OCI-M2 (cell line): ENCODE measurements at regions not wholly inside any gene's neighbourhood (a gene's known extent, or its start where the extent isn't known, plus 50 kb on each side); places are given as distances from the start of the nearest gene placed in this dataset.

ENCODE experiments used
- DNase-seq: peaks from one replicate; lab custom pipeline; 2025; ENCODE audit not compliant: unreplicated experiment; lab: John Stamatoyannopoulos, UW

DNA sequence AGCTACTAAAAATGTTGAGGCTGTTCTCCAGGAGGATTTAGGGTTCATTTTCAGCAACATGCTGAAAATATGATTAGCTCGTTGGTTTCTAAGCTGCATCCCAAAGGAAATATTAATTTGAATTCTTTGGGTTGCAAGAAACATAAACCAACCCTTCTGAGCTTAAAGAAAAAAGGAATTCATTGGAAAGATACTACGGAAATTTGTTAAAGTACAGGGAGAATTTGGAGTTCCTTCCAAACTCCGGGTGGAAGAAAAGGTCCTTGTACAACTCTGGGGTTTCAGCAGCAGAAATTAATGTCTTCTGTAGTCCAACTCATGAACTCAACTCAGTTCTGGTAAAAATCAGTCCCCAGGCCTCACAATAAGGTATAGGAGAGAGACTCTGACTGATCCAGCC, 712.9 kb downstream of the UTRN start:
- DNase-seq, result no peak

GRCh38 chr6:144999127-144999526, 714.0 kb downstream of the UTRN start:
- no peak for DNase-seq

DNA sequence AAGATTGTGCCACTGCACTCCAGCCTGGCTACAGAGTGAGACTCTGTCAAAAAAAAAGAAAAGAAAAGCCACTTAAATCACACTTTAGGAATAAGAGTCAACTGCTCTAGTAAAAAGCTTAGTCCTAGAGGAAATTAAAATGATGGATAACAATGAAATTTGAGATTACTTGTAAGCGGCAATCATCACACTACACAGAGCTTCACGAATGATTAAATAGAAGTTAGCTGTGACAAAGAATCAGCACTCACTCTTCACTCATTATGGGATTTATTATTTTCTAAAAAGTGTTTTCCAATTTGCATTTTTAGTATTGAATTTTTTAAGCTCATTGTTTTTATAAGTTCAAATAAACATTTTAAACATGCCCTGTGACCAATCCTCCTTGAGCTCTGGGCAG, 718.0 kb downstream of the UTRN start:
- DNase-seq, result no peak

DNA sequence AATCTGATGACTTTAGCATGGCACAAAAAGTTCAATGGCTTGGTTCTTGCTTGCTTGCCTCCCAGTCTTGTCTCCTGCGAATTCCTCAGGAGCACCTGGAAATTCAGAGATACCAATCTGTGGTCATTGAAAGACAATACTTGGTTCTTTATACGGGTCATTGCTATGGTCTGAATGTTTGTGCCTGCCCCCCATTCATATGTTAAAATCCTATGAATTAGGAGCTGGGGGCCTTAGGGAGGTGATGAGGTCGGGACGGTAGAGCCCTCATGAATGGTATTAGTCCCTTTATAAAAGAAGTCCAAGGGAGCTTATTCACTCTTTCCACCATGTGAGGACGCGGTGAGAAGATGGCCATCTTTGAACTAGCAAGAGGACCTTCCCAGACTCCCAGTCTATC, 721.8 kb downstream of the UTRN start:
- DNase-seq, result no peak

DNA sequence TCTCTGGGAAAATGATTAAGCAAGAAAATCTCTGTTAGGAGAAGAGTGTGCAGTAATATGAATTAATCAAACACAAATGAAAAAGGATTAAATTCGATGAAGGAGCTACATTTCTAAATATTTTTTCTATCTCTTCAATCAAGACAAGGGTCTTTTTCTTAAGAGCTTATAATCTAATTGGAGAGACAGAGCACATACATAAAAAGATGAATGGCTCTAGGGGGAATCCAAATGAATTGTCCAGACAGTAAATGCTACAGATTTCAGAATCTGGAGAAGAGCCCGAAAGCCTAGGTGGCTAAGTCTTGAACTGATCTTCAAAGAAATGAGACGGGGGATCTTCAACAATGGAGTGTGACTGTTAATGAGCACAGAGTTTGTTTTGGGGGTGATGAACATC, 723.6 kb downstream of the UTRN start:
- no peak for DNase-seq

DNA sequence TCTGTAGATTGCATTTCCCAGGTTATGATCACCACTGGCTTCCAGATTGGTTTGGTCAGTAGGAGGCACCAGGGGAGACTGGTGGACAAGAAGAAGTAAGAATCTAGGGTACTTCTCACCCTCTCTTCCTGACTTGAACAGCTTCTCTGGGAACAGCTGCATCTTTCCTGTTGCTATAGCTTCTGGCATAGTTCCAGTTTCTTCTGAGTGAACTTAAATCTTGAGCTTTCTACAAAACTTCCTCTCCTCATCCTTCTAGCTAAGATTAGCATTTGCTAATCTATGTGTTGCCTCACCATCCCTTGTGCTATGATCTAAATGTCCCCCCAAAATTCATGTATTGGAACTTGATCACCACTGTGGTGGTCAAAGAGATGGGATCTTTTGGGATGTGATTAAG, 724.6 kb downstream of the UTRN start:
- no peak for DNase-seq

- DNase-seq, result no peak
Observed at GRCh38 chr6:145012039-145012662, 723.2 kb downstream of the EPM2A start.

- no peak for DNase-seq
Observed at GRCh38 chr6:145015739-145016558, 719.4 kb downstream of the EPM2A start.

DNA sequence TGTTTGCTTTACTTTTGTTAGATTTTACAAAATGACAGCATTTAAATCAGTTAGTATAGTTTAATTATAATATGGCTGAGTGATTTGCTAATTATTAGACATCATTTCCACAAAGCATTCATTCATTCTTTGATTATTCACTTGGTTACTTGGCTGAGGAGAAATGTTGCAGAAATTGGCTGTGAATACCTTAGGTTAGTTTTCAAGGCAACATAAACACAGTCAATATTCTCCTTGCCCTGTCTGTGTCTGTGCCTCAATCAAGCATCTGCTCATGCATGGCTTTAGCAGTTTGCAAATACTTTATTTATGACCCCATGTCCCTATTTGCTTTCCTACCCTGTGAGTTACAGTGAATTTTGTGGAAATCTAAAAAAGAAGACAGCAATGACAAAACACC, 718.3 kb downstream of the EPM2A start:
- no peak for DNase-seq

DNA sequence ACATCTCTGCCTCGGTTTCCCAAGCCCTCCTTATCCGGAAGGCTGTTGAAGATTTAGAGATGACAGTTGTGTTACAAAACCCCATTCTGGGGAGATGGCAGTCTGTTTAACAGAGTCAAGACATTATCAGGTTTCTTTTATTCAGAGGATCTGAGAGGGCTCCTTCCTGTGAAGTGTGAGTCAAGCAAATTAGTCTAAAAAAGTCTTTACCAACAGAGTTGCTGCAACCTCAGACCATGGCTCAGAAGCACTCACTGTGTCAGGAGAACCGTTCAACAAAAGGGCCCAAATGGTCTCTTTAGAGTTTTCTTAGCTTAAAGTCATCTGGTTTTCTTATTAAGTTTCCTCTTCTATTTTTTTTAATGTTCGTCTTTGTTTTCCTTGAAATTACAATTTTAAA, 717.8 kb downstream of the EPM2A start:
- no peak for DNase-seq

- DNase-seq, result no peak
Observed at GRCh38 chr6:145018027-145018426, 717.3 kb downstream of the EPM2A start.

GRCh38 chr6:145020114-145020513, 715.2 kb downstream of the EPM2A start:
- DNase-seq, result no peak

GRCh38 chr6:145020543-145020942, 714.8 kb downstream of the EPM2A start:
- DNase-seq, result no peak

- no peak for DNase-seq
Observed at GRCh38 chr6:145022199-145022796, 713.0 kb downstream of the EPM2A start.

- DNase-seq, result no peak
Observed at GRCh38 chr6:145023116-145023726, 712.1 kb downstream of the EPM2A start.

DNA sequence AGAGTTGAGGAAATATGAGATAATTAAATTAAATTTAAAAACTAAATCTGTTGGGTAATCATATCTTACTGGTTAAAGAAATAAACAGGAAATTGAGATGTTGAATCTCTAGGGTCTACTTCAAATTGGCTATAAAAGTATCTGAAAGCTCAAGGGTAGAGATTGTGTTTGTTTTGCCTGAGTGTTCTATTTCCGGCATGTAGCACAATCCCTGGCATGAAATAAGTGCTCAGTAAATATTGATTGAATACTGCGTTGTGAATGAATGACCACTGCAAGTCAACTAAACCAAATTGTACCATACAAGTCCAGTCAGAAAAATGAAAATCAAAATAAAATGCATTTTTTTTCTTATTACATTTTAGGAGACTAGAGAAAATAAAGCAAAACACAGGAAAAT, 709.8 kb downstream of the EPM2A start:
- DNase-seq, result no peak

DNA sequence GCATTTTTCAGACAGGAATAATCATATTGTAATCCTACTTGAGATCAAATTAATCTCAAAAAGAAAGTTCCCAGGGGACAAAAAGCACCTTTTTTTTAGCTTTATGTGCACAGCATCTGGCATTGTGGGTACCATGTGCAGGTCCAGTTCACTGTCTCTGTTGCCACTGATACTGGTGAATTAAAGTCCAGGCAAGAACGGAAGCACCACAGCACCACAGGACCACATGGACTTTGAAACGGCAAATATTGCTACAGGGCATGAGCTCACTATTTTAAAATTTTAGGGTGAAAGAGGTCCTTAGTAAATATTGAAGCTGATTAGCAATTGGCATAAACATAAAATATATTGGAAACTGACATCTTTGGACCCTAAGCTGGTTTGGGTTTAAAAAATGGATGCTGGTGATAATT, 709.0 kb downstream of the EPM2A start:
- DNase-seq, result no peak

GRCh38 chr6:145028144-145028818, 707.0 kb downstream of the EPM2A start:
- DNase-seq, result no peak

DNA sequence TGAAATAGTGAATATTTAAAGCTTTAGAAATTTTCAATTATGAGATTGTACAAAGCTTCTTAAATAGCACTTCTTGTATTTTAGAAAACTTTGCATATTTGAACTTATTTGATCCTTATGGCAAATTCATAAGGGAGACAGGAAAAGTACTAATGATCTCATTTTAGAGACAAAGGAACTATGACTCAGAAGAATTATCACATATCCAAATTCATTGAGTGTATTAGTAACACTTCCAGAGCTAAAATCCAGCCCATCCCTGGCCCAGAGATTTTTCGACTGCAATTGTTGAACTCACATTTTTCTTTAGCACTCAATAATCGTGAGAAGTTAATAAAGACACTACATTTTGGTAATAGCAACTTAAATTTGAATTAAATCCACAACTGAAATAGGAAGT, 704.3 kb downstream of the EPM2A start:
- DNase-seq, result no peak

- no peak for DNase-seq
Observed at GRCh38 chr6:145031962-145032361, 703.4 kb downstream of the EPM2A start.

- DNase-seq, result no peak
Observed at GRCh38 chr6:145032562-145033145, 702.7 kb downstream of the EPM2A start.
